IMR-90 (cell line): ENCODE measurements at regions not wholly inside any gene's neighbourhood (a gene's known extent, or its start where the extent isn't known, plus 50 kb on each side); places are given as distances from the start of the nearest gene placed in this dataset.

Experiments
- BHLHE40 ChIP-seq: fragments of 150-350 bp; IDR thresholded peaks from 2 replicates; pipeline ENCODE4 v1.6.1; 2016; ENCODE audit warnings: mild to moderate bottlenecking, low read depth, low read length
- CEBPB ChIP-seq: IDR thresholded peaks from 2 replicates; pipeline ENCODE4 v1.6.1; 2012; ENCODE audit warnings: low read depth, low read length, improper control_type of control experiment
- CHD1 ChIP-seq: IDR thresholded peaks from 2 replicates; pipeline ENCODE4 v1.6.1; 2012; ENCODE audit warnings: low read depth, low read length, improper control_type of control experiment
- FOS ChIP-seq: fragments of 150-350 bp; IDR thresholded peaks from 2 replicates; pipeline ENCODE4 v1.6.1; 2016; ENCODE audit warnings: low read depth, low read length
- MAFK ChIP-seq: IDR thresholded peaks from 2 replicates; pipeline ENCODE4 v1.6.1; 2012; ENCODE audit warnings: low read depth, low read length, improper control_type of control experiment
- MAZ ChIP-seq: IDR thresholded peaks from 2 replicates; pipeline ENCODE4 v1.6.1; 2012; ENCODE audit warnings: low read depth, mild to moderate bottlenecking, low read length, improper control_type of control experiment, moderate library complexity, borderline replicate concordance
- MXI1 ChIP-seq: IDR thresholded peaks from 2 replicates; pipeline ENCODE4 v1.6.1; 2012; ENCODE audit warnings: low read depth, mild to moderate bottlenecking, low read length, moderate library complexity, borderline replicate concordance
- POLR2A ChIP-seq: IDR thresholded peaks from 2 replicates; pipeline ENCODE4 v1.6.1; 2012; ENCODE audit warnings: mild to moderate bottlenecking, low read depth, low read length
- RAD21 ChIP-seq: IDR thresholded peaks from 2 replicates; pipeline ENCODE4 v1.6.1; 2012; ENCODE audit warnings: low read length, improper control_type of control experiment
- RFX5 ChIP-seq: IDR thresholded peaks from 2 replicates; pipeline ENCODE4 v1.8.0; 2012; ENCODE audit warnings: low read depth, mild to moderate bottlenecking, low read length, moderate library complexity
- SMC3 ChIP-seq: fragments of 150-350 bp; IDR thresholded peaks from 2 replicates; pipeline ENCODE4 v1.6.1; 2016; ENCODE audit warnings: low read depth, mild to moderate bottlenecking, antibody characterized with exemption, low read length, moderate library complexity
- TF ChIP-seq, protein P1 (sequence below): conservative IDR thresholded peaks from 2 replicates; pipeline ENCODE4 v1.5.1; 2012; ENCODE audit warnings: mild to moderate bottlenecking, low read depth, low read length, improper control_type of control experiment

DNA sequence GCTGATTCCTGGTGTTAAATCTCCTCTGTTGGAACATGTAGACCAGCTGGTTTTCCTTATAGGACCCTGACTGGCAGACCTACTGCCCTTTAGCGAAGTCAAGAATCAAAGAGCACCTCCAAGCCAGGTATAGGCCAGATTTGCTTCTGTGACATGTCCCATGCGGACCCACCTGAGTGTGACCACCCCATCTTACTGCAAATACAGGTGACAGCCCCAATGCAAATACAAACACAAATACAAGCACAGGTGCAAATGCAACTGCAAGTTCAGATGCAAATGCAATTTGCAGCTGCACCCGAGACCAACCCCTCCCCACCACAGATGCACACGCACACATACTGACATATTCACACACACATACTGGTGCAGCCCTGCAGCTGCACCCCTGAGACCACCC lies 72.3 kb downstream of the SIK1 start:
- TF ChIP-seq, protein P1, sequence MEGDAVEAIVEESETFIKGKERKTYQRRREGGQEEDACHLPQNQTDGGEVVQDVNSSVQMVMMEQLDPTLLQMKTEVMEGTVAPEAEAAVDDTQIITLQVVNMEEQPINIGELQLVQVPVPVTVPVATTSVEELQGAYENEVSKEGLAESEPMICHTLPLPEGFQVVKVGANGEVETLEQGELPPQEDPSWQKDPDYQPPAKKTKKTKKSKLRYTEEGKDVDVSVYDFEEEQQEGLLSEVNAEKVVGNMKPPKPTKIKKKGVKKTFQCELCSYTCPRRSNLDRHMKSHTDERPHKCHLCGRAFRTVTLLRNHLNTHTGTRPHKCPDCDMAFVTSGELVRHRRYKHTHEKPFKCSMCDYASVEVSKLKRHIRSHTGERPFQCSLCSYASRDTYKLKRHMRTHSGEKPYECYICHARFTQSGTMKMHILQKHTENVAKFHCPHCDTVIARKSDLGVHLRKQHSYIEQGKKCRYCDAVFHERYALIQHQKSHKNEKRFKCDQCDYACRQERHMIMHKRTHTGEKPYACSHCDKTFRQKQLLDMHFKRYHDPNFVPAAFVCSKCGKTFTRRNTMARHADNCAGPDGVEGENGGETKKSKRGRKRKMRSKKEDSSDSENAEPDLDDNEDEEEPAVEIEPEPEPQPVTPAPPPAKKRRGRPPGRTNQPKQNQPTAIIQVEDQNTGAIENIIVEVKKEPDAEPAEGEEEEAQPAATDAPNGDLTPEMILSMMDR, result no peak
- TF ChIP-seq FOS (no peak), CEBPB (no peak), SMC3 (no peak), RFX5 (no peak), POLR2A (no peak), CHD1 (no peak), RAD21 (no peak), MAZ (no peak), MXI1 (no peak), MAFK (no peak), BHLHE40 (no peak)
